SIG-M5 treated with dmso at 0.1 percent for 504 hours (cell line): ENCODE measurements at regions not wholly inside any gene's neighbourhood (a gene's known extent, or its start where the extent isn't known, plus 50 kb on each side); places are given as distances from the start of the nearest gene placed in this dataset.

Experiments
- DNase-seq: peaks from one replicate; lab custom pipeline; 2025; ENCODE audit not compliant: unreplicated experiment; lab: John Stamatoyannopoulos, UW

DNA sequence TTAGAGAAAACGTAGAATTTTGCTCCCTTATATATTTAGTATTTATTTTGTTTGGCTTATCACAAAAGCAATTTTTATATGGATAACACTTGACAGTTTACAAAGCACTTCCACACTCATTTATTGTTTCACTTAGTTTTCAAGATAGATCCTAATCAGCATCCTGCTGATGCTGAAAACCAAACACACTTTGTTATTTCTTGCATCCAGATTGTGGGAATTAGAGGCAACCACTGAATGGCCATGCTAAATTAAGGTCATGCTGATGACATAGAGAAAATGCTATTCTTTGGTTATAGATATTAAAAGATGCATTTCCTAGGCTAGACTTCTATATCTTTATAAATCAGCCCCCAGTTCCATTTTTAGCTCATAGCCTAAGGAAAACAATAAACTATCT lies 474.1 kb upstream of the KCNMB2 start:
- no peak for DNase-seq

- DNase-seq: no peak
These were observed 472.8 kb upstream of the KCNMB2 start for GRCh38 chr3:178063461-178063860.

- DNase-seq: no peak
These were observed 468.5 kb upstream of the KCNMB2 start for GRCh38 chr3:178067721-178068120.

DNA sequence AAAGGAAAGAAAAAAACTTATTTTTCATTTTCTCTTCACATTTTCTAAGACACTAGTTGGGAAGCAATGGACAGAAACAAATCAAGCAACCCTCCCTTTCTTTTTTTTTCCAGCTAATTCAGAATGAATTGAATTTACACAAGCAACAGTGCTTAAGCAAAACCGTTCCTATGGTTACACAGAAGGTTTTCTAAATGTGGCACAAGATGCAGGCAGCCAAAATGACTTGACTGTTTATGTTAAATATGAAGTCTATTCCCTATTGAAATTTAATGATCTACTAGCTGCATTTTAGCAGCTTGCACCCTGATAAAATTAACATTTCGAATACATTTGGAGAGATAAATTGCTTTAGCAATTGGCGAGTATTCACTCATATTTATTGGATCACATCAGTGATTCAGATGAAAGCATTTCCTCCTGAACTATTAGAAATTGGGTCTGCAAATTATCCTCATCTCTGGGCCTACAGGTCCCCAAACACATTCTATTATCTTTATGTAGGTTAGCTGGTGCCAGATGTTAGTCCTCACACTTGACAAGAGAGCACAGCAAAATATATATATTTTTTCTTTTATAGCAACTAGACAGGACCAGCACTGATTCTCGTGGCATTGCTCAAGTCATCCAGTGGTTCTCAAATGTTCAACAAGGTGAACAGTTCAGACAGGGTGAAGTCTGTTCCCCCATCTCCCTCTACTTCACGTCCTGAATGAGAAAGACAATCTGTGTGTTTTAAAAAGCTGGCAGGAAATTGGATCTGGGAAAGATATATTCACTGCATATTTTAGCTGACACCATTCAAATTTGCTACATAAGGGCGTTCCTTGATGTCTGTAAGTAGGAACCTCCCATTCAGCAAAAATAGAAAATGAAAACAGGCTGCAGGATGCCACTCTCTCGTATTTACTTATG lies 463.6 kb upstream of the KCNMB2 start:
- no peak for DNase-seq

DNA sequence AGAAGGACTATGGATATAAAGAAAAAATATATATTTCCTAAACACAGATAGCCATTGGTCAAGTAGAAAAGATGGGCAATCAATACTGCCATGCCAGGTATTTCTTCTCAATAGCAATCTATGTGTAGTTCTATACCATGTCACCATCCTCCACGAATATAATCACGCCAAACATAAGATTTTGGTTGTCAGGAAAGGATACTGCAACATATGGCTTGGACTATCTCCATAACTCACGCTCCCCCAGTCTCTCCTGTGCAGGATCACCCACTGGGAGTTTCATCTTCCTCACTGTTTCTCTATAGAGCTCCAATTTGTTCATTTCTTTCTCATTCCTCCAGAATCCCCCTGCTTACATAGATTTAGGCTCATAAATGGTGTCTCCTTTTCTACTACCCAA lies 462.9 kb upstream of the KCNMB2 start:
- DNase-seq: no peak

DNA sequence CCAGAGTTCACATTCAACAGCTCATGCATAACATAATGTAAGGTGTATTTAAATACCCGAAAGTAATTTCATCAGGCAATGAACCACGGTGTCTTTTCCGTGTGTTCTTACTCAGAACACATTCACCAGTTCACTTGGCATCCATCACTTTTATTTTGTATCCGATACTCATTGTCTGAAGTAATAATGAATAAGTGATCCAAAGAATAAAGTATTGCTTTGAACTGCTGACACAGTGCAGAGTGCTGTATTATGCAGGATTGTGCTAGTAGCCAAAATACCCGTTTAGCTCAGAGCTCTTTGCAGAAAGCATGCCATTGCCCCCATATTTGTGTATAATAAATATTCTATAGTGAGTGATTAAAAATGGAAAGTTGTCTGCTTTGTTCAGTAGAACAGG lies 460.9 kb upstream of the KCNMB2 start:
- no peak for DNase-seq

GRCh38 chr3:178078953-178079352 lies 457.3 kb upstream of the KCNMB2 start:
- DNase-seq: no peak

DNA sequence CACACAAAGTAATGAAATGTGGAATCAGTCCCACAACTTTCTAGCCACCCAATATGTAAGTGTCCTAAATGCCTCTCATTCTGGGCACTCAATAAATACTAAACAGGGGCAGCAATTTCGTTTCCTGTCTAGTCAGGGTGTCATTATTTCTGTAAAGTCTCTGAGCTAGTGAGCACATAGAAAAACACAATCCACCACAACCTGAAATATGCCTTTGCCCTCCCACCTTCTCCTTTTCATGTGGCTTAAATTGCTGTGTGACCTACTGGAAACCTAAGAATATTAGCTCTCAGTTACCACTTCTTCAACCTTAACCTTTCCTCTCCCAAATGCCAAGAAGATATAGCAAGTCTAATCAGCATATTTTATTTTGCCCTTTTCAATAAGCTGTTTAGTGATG lies 456.3 kb upstream of the KCNMB2 start:
- no peak for DNase-seq

DNA sequence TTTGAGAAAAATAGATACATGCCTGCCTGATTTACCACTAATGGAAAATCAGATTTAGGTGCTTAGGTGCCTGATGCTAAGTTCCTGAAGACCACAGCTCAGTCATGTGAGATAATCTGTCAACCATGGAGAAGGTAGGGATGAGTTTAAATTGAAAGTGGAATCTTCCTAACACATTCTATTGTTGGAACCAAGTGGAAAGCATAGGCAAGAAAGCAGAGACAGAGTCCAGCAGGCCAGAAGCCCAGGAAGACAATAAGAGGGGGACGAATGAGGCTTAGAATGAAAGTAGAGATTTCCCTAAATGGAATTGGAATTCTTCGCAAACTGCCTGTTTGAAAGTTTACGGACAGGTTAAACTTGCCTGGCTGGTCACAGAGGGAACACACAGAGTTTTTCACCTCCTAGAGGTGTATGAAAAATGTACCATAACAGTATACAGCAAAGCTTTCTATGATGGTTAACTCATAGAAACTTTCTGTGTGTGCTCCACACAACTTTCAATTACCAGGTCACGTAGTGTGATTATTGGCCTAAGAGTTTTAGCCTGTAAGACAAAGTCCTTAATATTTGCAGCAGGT lies 453.8 kb upstream of the KCNMB2 start:
- DNase-seq: no peak

DNA sequence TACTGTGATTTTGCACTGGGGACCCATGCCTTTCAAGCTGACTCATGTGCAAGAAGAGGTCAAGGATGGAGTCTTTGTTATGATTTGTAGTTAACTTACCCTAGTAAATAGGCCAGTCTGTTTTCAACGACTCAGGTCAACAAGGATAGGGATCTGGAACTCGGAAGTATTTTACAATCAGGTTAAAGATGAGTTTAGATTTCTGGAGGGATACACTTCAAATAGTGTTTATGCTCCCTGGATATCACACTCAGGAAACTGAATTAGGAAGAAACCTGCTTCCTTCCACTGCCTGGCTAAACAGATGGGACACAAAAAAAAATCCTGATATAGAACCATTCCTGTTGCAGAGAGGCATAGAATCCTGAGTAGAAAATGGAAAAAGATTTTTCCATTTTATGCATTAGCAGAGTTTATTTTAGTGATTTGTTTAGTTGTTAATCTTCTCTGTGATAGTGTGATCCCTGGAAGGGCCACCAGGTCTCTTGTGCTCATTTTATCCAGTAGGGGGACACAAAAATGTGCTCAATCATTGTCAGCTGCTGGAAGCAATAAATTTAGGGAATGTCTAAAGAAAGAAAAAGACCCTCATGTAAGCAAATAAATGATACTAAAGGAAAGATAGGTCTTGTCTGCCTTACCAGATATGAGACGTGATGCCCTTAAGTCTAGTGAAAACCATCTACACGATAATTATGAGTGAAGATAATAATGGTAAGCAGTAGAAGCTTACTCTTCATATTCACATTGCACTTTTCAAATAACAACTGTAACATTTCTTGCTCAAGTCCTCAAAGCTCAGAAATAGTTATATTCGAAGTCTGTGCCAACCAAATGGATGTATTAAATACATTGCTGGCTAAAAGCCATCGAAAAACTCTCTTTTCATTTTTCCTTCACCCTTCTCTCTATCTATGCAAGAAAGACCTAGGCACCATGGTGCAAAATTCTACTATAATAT lies 452.1 kb upstream of the KCNMB2 start:
- no peak for DNase-seq

GRCh38 chr3:178084938-178085816 lies 451.1 kb upstream of the KCNMB2 start:
- no peak for DNase-seq

GRCh38 chr3:178085817-178086123 lies 450.5 kb upstream of the KCNMB2 start:
- no peak for DNase-seq

GRCh38 chr3:178086144-178086825 lies 450.0 kb upstream of the KCNMB2 start:
- no peak for DNase-seq

DNA sequence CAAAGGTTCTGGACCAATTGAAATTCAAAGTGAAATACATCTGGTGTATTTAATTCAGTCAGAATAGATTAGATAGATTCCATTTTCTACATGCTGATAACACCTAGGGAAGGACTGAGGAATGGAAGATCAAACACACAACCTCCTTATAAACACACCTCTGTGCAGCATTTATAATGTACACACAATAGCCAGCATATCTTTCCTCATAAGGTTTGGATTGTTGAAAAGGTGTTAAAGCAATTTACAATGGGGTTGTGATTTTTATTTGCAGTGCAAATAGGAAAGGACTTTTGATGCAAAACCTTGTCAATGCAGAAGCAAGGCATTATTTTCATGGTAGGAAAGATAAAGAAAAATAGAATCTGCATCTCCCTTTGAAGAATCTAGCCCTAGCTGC lies 448.9 kb upstream of the KCNMB2 start:
- no peak for DNase-seq

DNA sequence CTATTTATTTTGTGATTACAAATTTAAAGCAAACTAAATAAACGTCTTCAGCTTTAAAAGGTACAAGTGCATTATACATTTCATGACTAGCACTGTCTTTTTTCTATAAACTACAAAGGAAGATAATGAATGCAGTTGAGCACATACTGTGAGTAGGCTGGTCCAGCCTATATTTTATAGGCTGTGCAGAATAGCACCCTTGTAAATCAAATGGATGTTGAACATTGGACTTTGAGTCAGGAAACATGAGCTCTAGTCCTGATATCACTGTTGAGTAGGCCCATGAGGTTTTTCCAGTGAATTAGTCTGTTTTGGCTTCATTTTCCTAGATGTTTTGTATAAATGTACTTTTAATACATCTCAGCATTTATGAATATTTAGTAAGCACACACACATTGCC lies 447.3 kb upstream of the KCNMB2 start:
- no peak for DNase-seq

- DNase-seq: no peak
These were observed 445.3 kb upstream of the KCNMB2 start for GRCh38 chr3:178090899-178091298.

GRCh38 chr3:178095522-178095921 lies 440.7 kb upstream of the KCNMB2 start:
- no peak for DNase-seq

DNA sequence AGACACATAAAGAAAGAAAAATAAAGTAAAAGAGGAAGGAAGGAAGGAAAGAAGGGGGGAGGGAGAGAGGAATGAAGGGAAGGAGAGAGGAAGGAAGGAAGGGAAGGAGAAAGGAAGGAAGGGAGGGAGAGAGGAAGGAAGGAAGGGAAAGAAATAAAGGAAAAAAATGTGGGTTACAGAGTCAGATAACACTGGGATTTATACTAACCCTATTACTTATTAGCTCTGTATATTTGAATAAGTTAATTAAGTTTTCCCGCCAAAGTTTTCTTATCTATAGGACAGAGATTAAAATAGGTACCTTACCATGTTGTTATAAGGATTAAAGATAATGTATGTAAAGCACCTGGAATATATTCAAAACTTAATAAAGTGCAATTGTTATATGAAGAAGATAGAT lies 439.3 kb upstream of the KCNMB2 start:
- DNase-seq: no peak

DNA sequence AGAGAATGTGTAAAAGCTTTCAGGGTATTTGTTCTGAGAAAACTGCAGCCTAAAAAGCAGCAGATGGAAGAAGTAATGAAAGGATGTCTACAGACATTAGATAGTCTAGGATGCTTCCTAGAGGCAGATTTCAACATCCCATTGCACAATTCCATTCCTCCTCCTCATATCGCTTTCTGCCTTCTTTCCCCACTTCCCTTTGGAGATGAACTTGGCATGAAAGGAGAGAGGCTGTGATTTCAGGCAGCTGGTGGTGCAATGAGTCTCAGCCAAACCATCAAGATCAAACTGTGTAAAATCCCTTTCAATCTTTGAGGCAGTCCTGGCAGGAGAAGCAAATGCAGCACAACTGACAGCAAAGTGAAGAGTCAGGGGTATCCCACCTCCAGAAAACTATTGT lies 438.7 kb upstream of the KCNMB2 start:
- no peak for DNase-seq

DNA sequence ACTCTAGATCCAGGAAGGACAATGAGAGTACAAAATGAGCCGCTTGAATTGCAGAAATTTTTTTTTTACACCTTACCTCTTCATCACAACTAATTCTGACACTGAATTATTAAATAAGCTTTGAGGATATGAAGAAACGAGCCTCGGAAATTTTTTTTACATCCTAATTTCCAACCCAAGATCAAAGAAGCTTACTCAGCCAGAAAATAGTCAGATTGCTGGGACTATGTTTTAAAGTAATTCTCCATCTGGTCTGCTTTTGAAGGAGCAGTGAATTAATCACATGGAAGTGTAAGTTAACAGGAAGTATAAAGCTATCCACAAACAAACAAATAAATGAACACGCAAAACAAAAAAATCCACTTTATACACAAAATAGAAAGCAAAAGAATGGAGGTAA lies 437.0 kb upstream of the KCNMB2 start:
- no peak for DNase-seq
